GM19351 (cell line): ENCODE measurements at regions not wholly inside any gene's neighbourhood (a gene's known extent, or its start where the extent isn't known, plus 50 kb on each side); places are given as distances from the start of the nearest gene placed in this dataset.
"Not testable (repeated sequence)": the region's sequence is repeated elsewhere in the genome, so short reads cannot be mapped to it uniquely, and the experiment has no call there.

ENCODE experiments used
- ATAC-seq: cut with Tn5 transposase; IDR thresholded peaks from one replicate; pipeline ENCODE4 v1.9.1; 2021; ENCODE audit warnings: mild to moderate bottlenecking, moderate library complexity; ENCODE audit not compliant: unreplicated experiment

GRCh38 chr18:59980188-59980637, 80.4 kb downstream of the PMAIP1 start:
- no peak for ATAC-seq

- no peak for ATAC-seq
These were observed 72.2 kb downstream of the PMAIP1 start for GRCh38 chr18:59971871-59972428.

GRCh38 chr18:59971144-59971543, 71.3 kb downstream of the PMAIP1 start:
- peak; percentile 81 for ATAC-seq

- not testable (repeated sequence) for ATAC-seq
These were observed 69.8 kb downstream of the PMAIP1 start for GRCh38 chr18:59969477-59970028.

GRCh38 chr18:59968583-59968982, 68.8 kb downstream of the PMAIP1 start:
- ATAC-seq = no peak

GRCh38 chr18:59967878-59968277, 68.1 kb downstream of the PMAIP1 start:
- no peak for ATAC-seq

- ATAC-seq = no peak
These were observed 67.1 kb downstream of the PMAIP1 start for GRCh38 chr18:59966913-59967312.

GRCh38 chr18:59963229-59963628, 63.4 kb downstream of the PMAIP1 start:
- no peak for ATAC-seq

- peak; percentile 94 for ATAC-seq
These were observed 61.3 kb downstream of the PMAIP1 start for GRCh38 chr18:59961070-59961469.

- no peak for ATAC-seq
These were observed 60.5 kb downstream of the PMAIP1 start for GRCh38 chr18:59960272-59960671.

GRCh38 chr18:59959606-59960005, 59.8 kb downstream of the PMAIP1 start:
- ATAC-seq = no peak

GRCh38 chr18:59959073-59959472, 59.3 kb downstream of the PMAIP1 start:
- ATAC-seq = no peak

GRCh38 chr18:59957957-59958356, 58.2 kb downstream of the PMAIP1 start:
- peak; percentile 30 for ATAC-seq

- ATAC-seq = no peak
These were observed 55.0 kb downstream of the PMAIP1 start for GRCh38 chr18:59954755-59955156.

- ATAC-seq = no peak
These were observed 54.4 kb downstream of the PMAIP1 start for GRCh38 chr18:59954241-59954640.
